AG08395 (cell line): ENCODE measurements at regions not wholly inside any gene's neighbourhood (a gene's known extent, or its start where the extent isn't known, plus 50 kb on each side); places are given as distances from the start of the nearest gene placed in this dataset.

ENCODE experiments used
- DNase-seq: peaks from one replicate; pipeline ENCODE4 v3.0.0; 2012; ENCODE audit warnings: mixed read lengths, low spot score

GRCh38 chr6:139638179-139638941 lies 263.9 kb upstream of the CITED2 start:
- DNase-seq = no peak

GRCh38 chr6:139637766-139638165 lies 263.3 kb upstream of the CITED2 start:
- DNase-seq = no peak

GRCh38 chr6:139636391-139636790 lies 261.9 kb upstream of the CITED2 start:
- DNase-seq = no peak

GRCh38 chr6:139635401-139636130 lies 261.1 kb upstream of the CITED2 start:
- no peak for DNase-seq

- no peak for DNase-seq
Observed at GRCh38 chr6:139632840-139633239, 258.4 kb upstream of the CITED2 start.

- DNase-seq = no peak
Observed at GRCh38 chr6:139628270-139628669, 253.8 kb upstream of the CITED2 start.

GRCh38 chr6:139627091-139627490 lies 252.6 kb upstream of the CITED2 start:
- DNase-seq = no peak

- DNase-seq = no peak
Observed at GRCh38 chr6:139625998-139626975, 251.8 kb upstream of the CITED2 start.

GRCh38 chr6:139625081-139625939 lies 250.9 kb upstream of the CITED2 start:
- DNase-seq = no peak

GRCh38 chr6:139623372-139623771 lies 248.9 kb upstream of the CITED2 start:
- DNase-seq = no peak

GRCh38 chr6:139613496-139613895 lies 239.0 kb upstream of the CITED2 start:
- no peak for DNase-seq

GRCh38 chr6:139612135-139612465 lies 237.7 kb upstream of the CITED2 start:
- DNase-seq = no peak

GRCh38 chr6:139611327-139612134 lies 237.1 kb upstream of the CITED2 start:
- DNase-seq = no peak

GRCh38 chr6:139608466-139609261 lies 234.2 kb upstream of the CITED2 start:
- DNase-seq = no peak

- DNase-seq = no peak
Observed at GRCh38 chr6:139605350-139605749, 230.9 kb upstream of the CITED2 start.

- DNase-seq = no peak
Observed at GRCh38 chr6:139603581-139603980, 229.1 kb upstream of the CITED2 start.

- no peak for DNase-seq
Observed at GRCh38 chr6:139602577-139602976, 228.1 kb upstream of the CITED2 start.

- DNase-seq = no peak
Observed at GRCh38 chr6:139600919-139601475, 226.5 kb upstream of the CITED2 start.

- no peak for DNase-seq
Observed at GRCh38 chr6:139600343-139600742, 225.9 kb upstream of the CITED2 start.
